Stimulated activated CD4-positive, alpha-beta T cell treated with anti-CD3 and anti-CD28 coated beads, TNF-alpha, amount 100 ng/mL, for 24 hours (primary cell): ENCODE measurements at regions not wholly inside any gene's neighbourhood (a gene's known extent, or its start where the extent isn't known, plus 50 kb on each side); places are given as distances from the start of the nearest gene placed in this dataset.

Source experiments
- DNase-seq, 3 experiments: peaks; one replicate each; pipeline ENCODE4 v3.0.0-alpha.2; 2020; ENCODE audit warnings: low read depth in 3 of 3

DNA sequence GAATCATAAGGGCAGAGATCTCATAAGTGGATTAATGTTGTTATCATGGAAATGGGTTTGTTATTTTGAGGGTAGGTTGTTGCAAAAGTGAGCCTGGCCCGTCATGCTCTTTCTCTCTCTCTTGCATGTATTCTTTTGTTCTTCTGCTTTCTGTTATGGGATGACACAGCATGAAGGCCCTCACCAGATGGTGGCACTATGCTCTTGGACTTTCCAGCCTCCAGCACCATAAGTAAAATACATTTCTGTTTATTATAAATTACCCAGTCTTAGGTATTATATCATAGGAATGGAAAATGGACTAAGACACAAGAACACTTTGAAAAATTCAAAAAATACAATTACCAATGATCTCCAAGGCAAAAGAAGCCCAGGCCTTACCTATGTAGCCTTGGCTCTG is 676.1 kb downstream of the PTPRU start:
- DNase-seq = no peak

DNA sequence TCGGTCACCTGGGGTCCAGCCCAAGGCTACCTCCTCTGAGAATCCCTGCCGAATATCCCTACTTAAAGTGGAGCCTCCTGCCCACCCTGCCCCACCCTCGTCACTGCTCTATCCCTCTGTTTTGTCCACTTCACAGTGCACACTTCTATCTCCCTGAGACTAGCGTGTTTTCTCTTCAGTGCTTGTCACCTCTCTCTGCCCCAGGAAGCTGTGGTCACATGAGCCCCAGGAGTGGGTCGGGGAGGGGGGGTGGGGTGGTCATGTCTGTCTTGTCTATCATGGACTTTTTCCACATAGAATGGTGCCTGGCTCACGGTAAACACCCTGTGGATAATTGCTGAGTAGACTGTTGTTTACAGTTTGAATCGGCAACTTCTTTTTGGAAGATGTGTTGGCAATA is 673.6 kb downstream of the PTPRU start:
- DNase-seq = no peak

DNA sequence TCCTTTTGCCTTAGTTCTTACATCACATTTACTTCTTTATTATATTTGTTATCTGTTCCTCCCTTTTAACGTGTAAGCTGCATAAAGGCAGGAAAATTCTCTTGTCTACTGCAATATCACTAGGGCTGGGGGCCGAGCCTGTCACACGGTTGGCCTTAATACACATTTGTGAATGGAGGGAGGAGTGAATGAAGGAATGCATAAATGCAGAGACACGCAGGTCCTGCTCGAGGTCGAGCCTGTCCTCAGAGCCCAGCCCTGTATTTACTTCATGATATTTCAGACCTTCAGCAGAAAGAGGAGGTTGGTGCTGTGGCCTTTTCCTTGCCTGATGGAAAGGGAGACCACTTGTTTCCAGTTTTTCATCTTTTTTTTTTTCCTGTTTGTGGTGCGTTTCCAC is 671.3 kb downstream of the PTPRU start:
- DNase-seq = no peak

DNA sequence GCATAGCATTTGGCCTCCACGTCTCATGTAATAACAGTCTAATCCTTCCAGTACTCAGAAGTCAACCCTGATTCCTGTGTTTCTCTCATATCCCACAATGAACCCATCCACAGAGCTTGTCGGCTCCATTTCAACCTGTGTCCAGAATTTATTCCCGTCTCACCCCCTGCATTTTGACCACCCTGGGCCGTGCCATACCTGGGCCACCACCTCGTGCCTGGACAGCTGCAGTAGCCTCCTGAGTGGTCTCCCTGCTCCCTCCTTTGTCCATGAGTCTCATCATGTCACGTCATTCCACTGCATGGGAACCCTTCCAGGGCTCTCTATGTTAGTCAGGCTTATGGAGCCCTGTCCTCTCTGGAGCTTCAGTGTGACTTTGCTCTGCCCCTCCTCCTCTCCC is 670.6 kb downstream of the PTPRU start:
- DNase-seq = no peak

- DNase-seq = no peak
These were observed 667.3 kb downstream of the PTPRU start for GRCh38 chr1:29903548-29904166.

DNA sequence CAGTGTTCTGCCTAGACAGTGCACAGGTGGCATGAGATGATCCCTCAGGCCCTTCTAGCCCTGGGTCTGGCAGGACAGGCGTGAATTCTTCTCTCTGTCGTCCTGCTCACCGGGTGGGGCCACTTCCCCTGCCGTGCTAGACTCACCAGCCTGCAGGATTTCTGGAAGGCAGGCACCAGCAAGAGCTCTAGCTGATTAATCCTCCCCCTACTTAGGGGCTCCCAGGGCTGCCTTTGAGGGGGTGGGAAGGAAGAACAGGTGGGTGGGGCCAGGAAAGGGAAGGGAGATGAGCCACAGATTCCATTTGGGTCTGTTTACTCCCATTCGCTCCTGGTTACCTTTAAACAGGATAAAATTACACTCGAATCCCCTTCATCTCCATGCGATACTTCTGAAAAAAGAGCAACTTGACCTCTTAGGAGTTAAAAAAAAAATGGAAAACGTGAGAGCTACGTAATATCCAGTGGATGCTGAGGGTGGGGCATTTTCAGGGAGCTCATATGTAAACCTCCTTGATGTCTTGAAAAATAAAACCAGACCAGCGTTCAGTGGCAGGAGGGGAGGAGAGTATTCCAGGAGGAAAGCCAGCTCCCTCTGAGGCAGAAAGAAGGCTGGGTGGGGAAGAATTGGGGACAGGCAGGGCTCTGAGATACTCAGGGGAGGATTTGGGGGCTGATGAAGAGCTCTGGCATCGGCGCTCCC is 665.5 kb downstream of the PTPRU start:
- no peak for DNase-seq

DNA sequence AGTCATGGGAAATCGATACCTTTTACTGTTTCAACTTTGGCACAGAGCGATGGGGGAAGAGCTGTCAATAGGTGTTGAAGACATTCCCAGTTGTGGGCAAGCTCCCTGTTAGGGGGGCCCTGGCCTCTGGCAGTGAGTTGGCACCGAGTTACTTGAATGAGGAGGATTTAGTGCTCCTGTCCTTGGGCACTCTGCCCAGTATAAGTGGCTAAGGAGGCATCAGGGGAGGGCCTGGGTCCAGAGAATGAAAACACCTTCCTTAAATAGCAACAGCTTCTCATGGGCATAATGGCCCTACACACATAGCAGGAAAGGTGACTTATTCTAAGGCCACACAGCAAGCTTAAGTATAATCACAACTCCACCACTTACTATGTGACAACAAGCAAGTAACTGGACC is 664.4 kb downstream of the PTPRU start:
- DNase-seq = no peak

DNA sequence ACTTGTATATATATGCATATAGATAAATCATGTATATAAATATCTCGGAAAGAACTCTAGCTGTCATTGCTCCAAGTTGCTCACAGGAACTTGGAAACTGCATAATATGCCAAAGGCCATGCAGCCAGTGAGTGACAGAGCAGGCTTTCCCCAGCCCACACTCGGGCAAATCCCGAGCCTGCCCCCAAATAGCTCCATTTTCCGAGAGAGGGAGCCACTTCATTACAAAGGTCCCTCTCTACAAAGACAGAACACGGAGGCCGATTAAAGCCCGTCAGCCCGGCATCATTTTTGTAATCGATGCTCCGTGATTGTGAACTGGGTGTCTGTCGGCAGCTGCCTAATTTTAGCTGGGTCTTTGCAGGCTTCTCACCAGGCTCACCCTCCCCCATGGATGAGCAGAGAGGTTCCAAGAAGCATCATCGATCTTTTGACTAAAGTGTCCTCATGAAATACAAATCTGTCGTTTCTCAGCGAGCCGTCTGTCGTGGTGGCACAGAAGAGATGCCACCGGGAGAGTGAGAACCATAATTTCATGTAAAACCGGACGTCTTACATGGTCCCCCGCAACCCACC is 663.9 kb downstream of the PTPRU start:
- DNase-seq = no peak

- no peak for DNase-seq
These were observed 660.7 kb downstream of the PTPRU start for GRCh38 chr1:29896791-29897714.

- DNase-seq = no peak
These were observed 660.0 kb downstream of the PTPRU start for GRCh38 chr1:29896300-29896699.

DNA sequence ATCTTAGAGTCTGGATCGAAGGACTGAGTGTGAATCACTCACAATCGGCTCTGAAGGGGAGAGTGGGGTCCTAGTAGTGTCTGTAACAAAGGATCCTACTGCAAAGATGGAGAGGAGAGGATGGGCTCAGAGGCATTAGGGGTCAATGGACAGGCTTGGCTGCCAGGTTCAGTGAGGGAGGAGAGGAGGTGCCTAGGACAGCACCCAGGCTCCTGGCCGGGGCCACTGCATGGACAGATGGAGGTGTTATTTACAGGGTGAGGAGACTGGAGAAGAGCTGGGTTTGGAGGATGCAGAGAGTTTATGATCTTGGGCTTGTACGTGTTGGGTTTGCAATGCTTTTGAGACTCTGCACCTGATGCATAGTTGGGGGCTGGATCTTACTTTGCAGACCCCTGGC is 658.9 kb downstream of the PTPRU start:
- no peak for DNase-seq

DNA sequence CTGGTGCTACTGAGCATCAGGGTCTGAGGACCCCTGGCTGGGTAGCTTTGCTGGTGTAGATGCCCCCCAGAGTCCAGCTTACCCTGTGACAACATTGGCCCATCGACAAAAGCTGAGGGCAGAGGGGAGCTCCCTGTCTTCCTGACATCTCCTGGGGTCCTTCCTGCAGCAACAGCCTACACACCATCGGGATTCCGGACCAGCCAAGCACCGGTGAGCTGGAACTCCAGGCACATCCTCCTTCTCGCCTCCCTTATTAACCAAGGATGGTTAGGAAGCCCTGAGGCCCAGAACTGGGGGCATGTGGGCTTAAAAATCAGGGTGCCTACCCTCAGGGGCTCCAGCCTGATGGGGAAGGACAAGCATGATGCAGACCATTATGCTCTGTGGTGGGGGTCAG is 658.0 kb downstream of the PTPRU start:
- DNase-seq = no peak

DNA sequence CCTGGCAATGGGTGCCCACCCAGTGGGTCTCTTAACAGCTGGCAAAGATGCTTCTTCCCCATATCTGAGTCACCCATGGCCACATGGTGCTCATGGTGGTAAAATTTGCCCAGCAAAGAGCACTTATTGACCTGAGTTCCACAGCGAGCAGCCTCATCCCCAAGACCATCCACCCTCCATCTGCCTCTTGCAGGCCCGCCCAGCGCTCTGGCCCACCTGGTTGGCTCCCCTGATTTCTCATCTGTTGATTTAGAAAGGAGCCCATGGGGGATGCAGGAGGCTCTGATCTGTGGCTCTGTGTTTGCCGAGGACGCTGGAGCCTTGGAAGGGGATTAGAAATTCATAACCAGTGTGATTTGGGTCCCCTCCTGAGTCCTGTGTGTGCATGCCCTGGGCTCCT is 657.5 kb downstream of the PTPRU start:
- DNase-seq = no peak

- no peak for DNase-seq
These were observed 656.9 kb downstream of the PTPRU start for GRCh38 chr1:29893046-29893723.

DNA sequence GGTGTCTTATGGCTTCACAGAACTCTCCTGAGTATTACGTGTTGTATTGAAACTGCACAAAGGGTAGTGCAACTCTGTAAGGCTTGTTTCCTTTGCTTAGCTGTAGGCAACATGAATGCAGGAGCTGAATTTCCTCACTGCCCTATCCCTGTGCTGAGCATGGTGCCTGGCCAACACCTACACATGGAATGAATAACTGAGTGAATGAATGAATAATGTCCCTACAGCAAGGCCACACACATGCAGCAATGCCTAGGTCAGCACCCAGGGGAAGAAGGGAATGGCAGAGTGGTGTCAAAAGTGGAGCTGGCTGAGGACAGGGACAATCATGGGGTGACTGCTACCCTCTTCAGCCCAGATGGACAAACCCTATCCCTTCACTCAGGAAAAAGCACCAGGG is 655.9 kb downstream of the PTPRU start:
- DNase-seq = no peak

DNA sequence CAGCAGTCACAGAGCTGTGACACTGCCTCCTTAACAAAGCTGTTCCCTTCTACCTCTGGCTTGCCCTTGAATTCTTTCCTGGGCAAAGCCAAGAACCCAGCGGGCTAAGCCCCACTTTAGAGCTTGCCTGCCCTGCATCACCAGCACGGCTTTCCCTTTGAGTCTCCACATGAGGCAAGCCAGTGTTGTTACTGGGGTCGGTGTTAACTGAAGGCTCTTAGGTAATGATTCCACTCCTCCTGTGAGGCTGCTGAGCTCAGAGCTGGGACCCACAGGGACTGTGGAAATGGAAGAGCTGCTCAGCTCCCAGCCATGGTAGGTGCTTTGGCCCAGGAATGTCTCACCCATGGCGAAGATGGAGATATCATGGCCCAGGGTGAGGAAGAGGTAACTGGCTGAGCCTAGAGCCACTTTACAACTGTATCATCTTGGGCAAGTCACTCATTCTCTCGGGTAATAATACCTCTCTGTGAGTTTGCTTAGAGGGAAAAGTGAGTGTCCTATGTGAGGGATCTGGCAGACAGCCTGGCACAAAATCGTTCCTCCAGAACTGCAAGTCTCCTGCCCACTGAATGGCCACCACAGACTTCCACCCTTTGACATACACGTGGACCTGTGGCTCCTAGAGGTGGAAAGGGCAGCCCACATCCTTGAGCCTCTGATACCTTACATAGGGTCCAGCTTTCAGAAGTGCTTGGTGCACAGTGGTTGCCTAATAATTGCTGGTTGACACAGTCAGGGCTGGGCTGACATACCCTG is 654.1 kb downstream of the PTPRU start:
- no peak for DNase-seq

DNA sequence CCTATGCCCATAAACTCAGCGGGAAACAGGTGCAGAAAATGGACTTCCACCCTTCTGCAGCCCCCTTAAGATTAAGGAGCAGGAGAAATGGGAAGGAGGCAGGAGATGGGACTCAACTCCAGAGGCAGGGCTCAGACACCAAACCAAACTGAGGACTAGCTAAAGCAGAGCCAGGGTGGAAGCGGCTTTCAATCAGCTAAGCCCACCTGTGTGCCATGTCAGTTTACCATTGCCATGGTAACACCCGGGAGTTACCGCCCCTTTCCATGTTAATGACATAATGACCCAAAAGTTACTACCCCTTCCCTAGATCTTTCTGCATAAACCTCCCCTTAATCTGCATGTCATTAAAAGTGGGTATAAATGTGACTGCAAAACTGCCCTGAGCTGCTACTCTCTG is 653.5 kb downstream of the PTPRU start:
- no peak for DNase-seq

DNA sequence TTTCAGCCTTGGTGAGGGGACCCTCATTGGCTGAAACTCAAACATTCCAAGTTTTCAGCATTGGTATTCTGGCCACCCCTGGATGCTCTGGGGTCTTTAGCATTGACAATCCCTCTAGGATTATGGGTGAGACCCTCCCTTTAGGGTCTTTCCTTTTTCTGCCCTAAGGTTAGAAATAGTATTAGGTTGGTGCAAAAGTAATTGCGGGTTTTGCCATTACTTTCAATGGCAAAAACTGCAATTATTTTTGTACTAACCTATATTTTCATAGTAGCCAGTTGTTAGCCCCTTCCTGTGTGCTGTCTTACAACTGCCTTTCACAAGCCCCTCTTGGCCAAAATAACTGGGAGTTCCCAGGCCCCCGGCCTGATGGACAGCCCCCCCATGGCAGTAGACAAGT is 648.4 kb downstream of the PTPRU start:
- DNase-seq = no peak

DNA sequence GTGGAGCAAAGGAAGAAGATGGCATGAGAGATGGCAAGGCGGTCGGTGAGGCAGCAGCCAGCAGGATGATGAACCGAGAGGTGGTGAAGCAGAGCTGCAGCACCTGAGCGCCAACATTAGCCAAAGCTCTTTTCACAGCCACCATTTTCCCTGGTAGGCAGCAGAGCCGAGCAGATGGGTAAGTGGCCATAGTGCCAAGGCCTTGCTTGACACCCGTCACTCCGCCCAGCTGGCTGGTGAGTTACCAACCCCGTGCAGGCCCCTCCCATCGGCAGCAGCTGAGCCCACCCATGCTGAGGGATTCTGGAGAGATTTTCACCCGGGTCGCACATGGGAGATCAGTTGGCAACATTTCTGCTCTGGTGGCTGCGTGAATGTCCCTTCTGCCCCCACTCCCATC is 647.7 kb downstream of the PTPRU start:
- no peak for DNase-seq

DNA sequence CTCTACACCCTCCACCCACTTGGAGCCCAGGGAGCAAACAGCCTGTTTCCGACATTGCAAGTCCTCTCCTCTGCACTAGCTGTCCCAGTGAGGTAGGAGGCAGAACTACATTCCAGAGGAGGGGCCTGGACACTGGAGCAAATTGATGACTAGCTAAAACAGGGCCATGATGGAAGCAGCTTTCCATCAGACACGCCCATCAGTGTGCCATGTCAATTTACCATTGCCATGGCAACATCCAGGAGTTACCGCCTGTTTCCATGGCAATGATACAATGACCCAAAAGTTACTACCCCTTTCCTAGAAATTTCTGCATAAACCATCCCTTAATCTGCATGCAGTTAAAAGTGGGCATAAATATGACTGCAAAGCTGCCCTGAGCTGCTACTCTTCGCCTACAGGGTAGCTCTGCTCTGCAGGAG is 647.1 kb downstream of the PTPRU start:
- no peak for DNase-seq

DNA sequence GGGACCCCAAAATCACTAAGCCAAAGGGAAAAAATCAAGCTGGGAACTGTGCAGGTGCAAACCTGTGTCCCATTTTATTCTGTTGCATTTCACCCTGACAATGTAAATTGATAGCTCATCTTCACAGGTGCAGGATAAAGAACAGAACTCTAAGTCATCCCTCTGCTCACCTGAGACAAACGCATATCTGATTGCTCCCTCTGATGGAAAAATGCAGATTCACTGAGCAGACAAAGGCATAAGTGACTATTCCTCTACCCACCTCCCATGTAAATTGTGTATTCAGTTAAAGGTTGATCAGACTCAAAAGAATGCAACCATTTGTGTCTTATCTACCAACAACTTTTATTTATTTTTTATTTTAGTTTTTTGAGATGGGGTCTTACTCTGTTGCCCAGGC is 644.2 kb downstream of the PTPRU start:
- DNase-seq = no peak
